M059J (cell line): ENCODE measurements at regions not wholly inside any gene's neighbourhood (a gene's known extent, or its start where the extent isn't known, plus 50 kb on each side); places are given as distances from the start of the nearest gene placed in this dataset.
A peak's percentile ranks its signal among the peaks of the same experiment; 100 is the strongest.

ENCODE experiments used
- DNase-seq: peaks from one replicate; pipeline ENCODE4 v3.0.0-alpha.2; 2012; ENCODE audit warnings: low read depth

DNA sequence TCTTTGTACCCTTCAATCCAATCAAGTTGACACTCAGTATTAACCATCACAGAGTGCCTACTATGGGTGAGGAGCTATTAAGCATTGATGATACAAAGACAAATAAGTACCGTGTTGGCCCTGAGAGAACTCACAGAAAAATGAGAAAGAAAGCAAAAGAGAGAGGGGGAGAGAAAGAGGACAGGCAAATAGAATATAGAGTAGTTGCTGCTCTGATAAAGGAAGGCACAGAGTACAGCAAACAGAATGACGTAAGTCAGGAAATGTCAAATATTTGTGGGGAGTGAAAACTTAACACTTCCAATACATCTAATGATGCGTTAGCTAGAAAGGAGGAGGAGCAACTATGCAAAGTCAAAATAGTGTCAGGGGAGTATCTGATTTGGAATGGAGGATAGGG, 320.6 kb upstream of the KCNH8 start:
- DNase-seq = no peak

DNA sequence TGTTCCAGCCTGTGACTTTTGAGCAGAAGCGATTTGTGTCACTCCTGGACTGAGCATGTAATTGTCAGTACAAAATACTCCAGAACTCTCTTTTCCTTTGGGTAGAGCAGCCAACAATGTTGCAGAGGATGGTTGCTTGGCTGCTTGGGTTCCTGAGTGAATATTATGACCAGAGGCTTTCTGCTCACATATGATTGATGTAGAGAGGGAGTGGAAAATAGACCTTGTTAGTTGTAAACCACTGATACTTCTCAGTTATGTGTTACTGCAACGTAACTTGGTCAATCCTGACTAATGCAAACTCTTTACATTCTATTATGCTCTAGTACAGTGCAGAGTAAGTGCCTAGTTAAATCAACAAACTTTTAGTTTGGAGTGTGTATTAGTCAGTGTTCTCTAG, 322.6 kb upstream of the KCNH8 start:
- DNase-seq = no peak

DNA sequence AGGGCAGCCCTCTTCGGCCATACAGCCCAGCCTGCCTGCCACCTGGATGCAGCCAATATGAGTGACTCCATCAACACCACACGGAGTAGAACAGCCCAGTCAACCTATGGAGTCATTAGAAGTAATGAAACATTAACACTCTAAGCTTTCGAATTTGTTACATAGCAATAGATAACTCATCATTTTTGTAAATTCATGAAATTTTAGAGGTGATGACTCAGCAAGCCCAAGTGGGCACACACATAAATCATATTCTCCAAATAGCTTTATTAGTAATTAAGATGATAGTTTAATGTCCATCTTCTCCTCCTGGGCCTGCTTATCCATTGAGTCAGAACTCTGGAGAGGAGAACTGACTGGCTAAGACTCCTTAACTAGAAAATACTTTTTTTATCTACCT, 335.0 kb upstream of the KCNH8 start:
- DNase-seq = no peak

DNA sequence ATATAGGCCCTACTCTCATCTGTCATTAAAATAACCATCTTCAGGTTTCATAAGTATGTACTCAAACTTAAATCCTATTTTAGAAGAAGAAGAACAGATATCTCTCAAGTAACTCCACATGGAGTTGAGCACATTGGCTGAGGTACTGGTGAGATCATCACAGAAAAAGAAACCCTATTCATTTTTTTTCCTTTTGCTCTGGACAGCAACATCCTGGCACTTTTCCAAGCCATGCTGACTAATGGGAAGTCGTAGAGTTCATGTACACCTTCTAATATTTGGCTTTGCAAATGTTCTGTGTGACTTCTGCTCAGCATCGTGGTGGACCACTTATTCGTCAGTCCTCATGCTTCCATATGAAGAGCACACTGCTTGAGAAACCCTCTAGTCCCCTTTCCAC, 336.0 kb upstream of the KCNH8 start:
- peak; percentile 31 for DNase-seq

DNA sequence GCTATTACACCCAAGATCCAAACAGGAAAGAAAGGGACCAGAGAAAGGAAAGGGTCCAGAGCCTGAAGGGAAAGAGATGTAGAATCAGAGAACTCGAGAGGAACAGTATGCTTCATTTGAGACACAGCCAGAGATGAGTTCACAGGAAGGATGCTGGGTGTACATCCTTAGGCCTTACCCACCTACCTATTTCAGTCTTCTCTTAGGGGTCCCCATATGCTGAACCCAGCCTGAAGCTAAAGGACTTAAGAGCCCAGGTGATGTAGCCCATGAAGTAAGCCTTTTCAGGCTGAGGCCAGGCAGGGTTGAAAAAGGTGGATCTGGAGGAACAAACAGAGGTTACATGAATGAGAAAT, 338.0 kb upstream of the KCNH8 start:
- no peak for DNase-seq

DNA sequence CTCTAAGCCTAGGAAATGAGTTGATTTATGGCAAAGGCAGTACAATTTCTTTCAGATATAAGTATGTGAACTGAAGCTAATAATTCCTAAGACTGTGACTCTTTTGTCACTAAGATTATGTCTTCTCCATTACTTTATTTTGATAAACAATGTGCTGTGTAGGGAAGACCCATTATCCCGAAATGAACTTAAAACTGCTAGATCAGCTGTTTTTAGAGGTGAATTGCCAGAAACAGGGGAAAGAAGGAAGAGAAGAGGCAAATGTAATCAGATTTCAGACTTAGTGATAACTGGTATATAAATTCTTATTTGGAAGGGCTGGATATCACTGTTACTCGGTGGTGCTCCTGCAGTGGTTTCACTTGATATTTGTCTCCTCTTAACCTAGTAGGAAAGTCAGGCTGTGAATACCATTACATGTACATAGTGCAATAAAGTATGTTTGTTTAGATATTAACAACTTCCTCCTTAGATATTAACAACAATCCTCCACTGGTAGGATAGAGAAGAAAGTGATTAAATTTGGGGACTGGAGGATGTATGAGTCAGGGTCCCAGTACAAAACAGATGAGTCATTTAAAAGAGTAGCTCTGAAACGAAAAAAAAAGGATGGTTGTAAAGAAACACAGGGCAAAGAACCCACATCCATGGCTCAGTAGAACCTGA, 338.5 kb upstream of the KCNH8 start:
- no peak for DNase-seq

DNA sequence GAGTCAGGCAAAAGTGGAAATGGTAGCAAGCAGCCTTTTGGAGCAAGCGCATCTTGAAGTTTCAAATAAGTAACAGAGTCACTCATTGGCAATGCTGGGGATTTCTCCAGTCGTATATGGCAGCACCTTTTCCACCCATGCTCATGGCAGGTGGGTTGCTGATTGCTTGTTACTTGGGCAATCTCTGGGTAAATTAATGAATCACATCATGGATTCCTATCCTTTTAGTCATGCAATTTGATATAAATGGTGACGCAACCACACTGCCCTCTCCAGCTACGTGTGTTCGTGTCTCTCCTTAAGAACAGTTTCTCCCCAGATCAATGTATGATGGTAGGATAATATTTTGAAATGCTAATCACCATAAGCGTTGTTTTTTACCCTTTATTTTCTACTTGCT, 339.9 kb upstream of the KCNH8 start:
- DNase-seq = peak; percentile 4

DNA sequence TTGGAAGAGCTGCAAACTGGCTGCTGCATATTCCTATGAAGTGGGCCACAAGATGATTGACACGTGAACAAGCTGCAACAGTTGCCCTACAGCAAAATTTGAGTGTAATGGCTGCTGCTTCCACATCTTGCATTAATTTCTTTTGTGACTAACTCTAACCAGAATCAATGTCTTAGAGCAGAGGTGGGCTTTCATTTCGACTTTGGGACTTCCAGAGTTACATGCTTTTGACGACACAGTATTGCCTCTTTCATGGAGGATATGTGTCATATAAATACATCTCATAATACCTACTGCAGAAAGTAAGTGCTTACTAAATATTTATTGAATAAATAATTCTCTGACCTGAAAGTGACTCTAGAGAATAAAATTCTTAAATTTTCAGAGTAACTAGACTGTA, 340.7 kb upstream of the KCNH8 start:
- no peak for DNase-seq

DNA sequence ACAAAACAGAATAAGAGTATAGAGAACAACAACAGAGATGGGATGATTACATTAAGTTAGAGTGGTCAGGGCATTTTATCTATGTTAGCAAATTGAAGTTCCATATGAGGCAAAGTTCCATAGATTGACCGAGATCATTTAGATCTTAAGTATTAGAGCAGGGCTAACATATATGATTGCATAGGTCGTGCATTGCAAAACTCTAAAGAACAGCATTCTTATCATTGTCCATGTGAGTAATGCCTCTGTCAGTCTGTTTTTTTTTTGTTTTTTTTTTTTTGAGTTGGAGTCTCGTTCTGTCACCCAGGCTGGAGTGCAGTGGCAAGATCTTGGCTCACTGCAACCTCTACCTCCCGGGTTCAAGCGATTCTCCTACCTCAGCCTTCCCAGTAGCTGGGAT, 341.7 kb upstream of the KCNH8 start:
- DNase-seq = no peak

DNA sequence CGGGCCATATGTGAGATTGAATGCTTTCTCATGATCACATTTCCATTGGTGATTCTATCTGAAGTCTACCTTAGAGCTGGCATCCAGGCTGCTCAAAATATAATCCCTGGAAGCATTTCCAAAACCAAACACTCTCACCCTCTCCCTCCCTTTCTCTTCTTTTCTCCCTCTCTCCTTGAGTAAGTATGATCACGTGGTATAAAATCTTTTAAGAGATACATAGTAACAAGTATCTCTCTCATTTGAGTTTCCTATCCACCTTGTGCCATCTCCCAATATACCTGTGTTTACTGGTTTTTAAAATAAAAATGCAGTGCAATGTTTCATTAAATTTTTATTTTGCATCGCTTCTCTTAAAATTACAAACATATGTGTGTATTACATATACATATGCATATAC, 350.9 kb upstream of the KCNH8 start:
- no peak for DNase-seq

DNA sequence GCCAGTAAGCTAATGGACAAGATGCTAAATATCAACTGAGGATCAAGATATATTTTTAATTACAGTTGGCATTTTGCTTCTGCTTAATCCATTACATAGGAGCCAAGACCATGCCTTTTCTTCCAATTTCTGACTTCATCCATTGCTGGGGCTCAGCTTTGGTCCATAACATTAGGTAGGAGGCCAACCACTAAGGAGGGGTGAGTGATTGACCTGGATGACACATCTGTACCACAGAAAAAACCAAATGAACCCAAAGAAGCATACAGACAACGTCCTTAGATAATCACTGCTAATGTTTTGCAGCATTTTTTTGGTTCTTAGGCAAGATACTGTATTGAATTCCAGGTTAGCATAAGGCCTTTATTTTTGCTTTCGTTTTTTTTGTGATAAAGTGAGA, 353.2 kb upstream of the KCNH8 start:
- DNase-seq = no peak

DNA sequence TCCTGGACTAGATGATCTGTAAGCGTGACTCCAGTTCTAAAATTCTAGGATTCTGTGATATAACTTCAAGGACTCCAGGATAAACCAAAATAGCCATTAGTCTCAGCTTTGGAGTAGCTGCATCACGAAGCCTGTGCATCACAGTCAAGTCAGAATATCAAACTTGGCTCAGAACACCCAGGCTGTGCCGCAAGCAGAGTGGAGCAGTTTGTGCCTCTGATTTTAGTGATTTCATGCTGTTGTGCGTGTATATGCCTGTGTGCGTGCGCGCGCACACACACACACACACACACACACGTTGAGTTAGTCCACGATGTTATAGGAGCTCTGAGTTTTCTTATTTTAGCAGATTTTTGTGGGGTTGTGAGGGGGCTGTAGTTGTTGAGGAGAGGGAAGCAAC, 356.6 kb upstream of the KCNH8 start:
- DNase-seq = no peak

DNA sequence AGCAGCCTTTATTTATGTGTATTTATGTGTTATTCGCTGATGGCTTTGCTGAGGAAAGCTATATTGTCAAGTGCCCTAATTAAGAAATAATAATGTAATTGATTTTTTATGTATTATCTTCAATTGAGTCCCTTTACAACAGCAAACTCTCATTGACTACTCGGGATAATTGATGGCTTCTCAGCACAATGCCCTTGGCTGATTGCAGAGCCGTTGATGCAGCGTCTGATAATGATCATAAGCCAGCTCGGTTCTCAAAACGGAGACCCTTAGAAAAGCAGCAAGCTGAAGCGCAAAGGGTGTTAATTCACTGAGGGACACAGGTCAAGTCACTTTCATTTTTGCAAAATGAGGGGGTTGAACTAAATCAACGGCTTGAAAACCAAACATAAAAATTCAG, 357.1 kb upstream of the KCNH8 start:
- DNase-seq = no peak

DNA sequence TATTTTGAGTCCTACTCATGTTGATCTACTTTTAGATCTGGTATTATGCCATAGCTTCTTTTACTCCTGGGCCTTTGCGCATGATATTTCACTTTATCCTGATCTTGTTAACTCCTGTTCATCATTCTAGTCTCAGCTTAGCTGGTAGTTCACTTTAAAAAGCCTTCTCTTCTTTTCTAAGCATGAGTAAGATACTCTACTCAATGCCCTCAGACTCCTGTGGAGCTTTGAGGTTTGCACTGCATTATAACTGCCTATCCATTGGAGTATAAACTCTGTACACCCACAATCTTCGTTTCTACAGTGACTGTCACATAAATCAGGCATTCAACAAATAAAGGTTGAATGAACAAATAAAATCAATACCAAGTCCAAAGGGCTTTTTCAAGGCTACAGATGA, 357.9 kb upstream of the KCNH8 start:
- DNase-seq = no peak

DNA sequence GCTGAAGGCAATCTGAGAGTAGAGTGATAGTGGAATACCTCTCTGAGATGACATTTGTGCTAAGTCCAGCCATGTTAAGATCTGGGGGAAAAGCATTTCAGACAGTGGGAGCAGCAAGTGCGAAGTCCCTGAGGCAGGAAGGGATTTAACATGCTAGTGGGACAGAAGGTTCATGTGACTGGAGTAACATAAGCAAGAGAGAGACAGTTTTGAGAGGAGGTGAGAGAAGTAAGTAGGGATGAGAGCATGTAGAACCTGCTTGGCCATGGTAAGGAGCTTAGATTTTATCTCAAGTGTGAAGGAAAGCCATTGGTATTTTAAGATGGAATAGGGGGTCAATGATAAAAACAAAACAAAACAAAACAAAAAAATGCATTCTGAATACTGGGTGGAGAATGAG, 358.6 kb upstream of the KCNH8 start:
- DNase-seq = no peak

DNA sequence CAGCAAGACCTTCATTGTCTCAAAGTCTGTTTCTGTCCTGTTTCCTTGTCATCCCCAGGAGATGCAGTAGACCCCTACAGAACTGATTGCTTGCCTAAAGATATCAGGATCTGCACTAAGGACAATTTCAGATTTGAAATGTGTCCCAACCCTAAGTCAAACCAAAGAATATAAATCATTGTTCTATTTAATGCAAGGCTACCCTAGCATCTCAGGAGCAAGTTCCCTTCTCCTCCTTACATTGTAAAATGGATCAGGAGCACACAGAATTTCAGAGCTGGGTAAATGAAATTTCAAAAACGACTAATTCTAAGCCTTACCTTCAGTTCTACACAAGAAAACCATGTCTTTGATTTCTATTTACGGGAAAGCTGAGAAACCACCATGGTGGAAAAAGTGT, 360.9 kb upstream of the KCNH8 start:
- no peak for DNase-seq

DNA sequence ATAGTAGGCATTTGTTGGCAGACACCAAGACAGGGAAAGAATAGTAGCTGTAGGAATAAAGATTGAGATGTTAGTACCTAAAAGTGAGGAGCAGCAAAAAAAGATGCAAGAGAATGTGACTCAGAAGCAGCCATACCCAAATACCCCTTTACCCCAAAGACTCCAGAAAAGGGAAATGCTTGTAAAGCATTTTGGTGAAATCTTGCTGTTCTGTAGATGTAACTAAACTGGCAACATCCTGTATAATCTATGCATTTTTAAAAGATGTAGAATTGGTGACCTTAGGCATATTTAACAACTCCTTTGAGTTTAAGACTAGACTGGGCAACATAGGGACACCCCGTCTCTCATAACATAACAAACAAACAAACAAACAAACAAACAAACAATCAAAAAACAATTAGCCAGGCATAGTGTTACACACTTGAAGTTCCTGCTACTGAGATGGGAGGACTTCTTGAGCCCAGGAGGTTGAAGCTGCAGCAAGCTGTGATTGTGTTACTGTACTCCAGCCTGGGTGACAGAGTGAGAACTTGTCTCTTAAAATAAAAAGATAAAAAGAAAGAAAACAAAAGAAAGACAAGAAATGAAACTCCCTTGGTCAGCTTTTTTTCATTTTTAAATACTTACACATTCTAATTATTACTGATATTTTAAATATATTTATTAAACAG, 361.5 kb upstream of the KCNH8 start:
- no peak for DNase-seq

DNA sequence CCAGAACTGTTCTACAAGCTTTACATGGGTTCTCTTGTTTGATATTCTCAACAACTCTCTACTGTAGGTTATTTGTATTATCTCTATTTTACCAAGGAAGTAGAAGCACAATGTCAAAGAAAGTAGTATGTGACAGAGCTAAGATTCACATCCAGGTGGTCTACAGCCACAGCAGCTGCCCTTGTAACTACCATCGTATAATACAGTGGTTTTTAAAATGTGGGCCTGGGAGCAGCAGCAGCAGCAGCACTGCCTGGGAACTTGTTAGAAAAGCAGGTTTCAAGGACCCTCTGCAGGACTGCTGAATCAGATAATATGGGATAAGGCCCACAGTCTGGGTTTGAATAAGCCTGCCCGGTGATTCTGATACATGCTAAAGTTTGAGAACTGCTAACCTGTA, 357.1 kb upstream of the SATB1 start:
- DNase-seq = no peak

DNA sequence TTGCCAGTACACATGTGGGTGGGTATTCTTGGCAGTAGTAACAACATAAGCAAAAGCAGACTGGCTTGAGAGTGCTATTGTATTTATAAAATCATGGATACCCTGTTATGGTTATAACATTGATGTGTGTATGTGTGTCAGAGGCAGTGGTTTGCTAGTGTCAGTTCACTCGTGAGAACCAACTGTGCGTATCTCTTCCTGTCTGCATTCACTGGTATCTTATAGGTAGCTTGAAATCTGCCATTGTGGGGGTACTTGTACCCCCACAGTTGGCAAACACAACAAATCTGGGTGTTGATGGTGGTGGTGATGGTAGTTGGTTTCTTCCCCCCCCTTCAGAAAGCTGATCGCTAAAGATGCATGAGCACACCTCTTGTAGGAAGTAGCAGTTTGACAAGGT, 355.8 kb upstream of the SATB1 start:
- DNase-seq = no peak

DNA sequence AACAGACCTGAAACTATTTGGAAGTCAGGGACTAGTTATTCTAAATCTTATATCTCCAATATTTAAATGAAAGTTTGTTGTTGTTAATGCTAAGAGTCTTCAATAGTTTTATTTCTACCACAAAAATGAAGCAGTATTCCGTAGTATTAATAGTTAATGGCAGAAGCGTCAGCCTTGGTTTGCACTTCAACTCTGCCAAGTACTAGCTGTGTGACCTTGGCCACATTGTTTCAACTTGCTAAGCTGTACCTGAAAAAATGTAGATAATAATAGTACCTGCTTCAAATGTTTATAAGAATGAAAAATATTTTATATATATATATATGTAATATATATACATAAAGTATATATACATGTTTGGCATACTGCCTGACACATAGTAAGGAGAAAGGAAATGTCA, 354.6 kb upstream of the SATB1 start:
- DNase-seq = no peak

DNA sequence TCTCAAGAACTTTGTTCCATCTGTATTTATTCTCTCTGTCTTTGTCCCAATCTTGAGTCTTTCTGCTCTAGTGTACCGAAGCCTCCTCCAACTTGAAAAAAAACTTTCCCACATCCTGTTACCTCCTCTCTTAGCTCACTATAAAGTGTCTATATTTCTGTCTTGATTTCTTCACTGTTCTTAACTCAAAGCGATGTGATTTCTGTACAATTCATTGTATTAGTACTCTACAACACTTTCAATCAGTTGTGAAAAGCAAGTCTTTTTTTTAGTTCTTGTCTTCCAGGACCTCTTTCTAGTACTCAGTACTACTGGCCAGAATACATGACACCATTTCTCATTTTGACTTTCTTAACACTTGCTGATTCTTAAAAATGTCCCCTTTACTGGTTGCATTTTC, 353.5 kb upstream of the SATB1 start:
- no peak for DNase-seq

DNA sequence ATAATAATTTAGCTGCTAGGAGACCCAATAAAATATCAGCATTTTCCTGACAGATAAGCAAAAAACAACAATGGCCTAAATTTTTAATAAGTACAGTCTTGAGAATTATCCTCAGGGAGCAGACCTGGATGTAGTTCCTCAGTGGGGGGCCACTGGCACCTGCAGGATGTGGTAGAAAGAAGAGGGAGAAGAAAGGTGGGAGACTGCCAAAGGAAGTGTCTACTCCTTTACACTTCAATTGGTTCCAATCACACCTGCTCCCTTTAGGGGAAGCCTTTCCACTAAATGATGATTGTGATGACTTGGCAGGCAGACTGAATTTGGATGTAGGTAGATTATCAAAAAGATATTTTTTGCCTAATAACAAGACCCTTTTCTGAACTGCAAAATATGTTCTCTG, 353.0 kb upstream of the SATB1 start:
- DNase-seq = no peak

DNA sequence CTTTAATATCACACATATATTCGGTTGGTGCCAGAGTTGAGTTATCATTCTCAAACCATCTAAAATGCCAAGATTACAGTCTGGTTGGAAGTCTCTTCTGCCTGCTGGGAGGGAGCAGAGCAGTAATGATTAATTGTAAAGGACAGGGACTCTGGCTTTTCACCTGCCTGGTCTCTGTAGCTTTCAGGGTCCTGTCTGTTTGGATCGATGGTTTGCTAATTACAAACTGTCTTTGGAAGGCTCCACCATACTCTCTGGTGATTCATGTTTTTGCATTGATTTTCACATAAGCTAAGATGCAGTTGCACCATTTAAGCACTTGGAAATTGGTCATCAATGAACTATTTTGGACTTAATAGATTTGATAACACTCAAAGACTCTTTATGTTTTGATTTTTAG, 350.4 kb upstream of the SATB1 start:
- no peak for DNase-seq
